Esophagus squamous epithelium (tissue), 5 donors: ENCODE measurements at regions not wholly inside any gene's neighbourhood (a gene's known extent, or its start where the extent isn't known, plus 50 kb on each side); places are given as distances from the start of the nearest gene placed in this dataset.

Experiments
- DNase-seq: peaks from one replicate; lab custom pipeline; 2025; lab: John Stamatoyannopoulos, UW
- H3K27ac ChIP-seq, 4 donors: fragments of 200-600 bp; sonication (generic); one replicate each; pipeline ENCODE4 v1.5.1; 2016 to 2019; ENCODE audit warnings: mild to moderate bottlenecking in 1 of 4
- H3K27me3 ChIP-seq, 4 donors: fragments of 200-600 bp; sonication (generic); 1 replicate in 3 of 4; 2 replicates in 1 of 4; pipeline versions ENCODE4 v1.5.1 to v1.6.0; 2017 to 2021; ENCODE audit warnings: antibody characterized with exemption in 1 of 4
- H3K36me3 ChIP-seq, 3 donors: fragments of 200-600 bp; sonication (generic); one replicate each; pipeline ENCODE4 v1.5.1; 2016 to 2019
- H3K4me1 ChIP-seq, 3 donors: fragments of 200-600 bp; sonication (generic); one replicate each; pipeline ENCODE4 v1.5.1; 2017 to 2019
- H3K4me3 ChIP-seq, 4 donors: fragments of 200-600 bp; sonication (generic); 1 replicate in 3 of 4; 2 replicates in 1 of 4; pipeline ENCODE4 v1.5.1; 2016 to 2019; ENCODE audit warnings: mild to moderate bottlenecking in 2 of 4, moderate library complexity in 1 of 4
- H3K9me3 ChIP-seq, 3 donors: fragments of 200-600 bp; sonication (generic); one replicate each; pipeline ENCODE4 v1.5.1; 2016 to 2019
- POLR2A ChIP-seq, 4 donors: fragments of 450-650 bp; IDR thresholded peaks; one replicate each; pipeline ENCODE4 v1.6.1; 2017; ENCODE audit warnings: antibody characterized with exemption in 4 of 4, mild to moderate bottlenecking in 4 of 4, moderate library complexity in 3 of 4
- WGBS, 2 donors: methylation state at CpG; one replicate each; pipeline ENCODE4 v1.1.5; 2018; 5-methylcytosine and 5-hydroxymethylcytosine counted together
- intact Hi-C: fragments of 100-400 bp; cut with DNase I; formaldehyde crosslinking; loops from one replicate; pipeline ENCODE4 v1.15.0; 2022
- TF ChIP-seq, protein P1 (sequence below), 6 experiments: fragments of 450-650 bp in 4 of 6; fragments of 200-600 bp in 2 of 6; sonication (generic) in 2 of 6; IDR thresholded peaks; one replicate each; pipeline ENCODE4 v1.5.1; 2016 to 2019; ENCODE audit warnings: antibody characterized with exemption in 6 of 6, mild to moderate bottlenecking in 4 of 6, moderate library complexity in 4 of 6
- donor health status: DM: yes; HTN: yes; CAD: no.

DNA sequence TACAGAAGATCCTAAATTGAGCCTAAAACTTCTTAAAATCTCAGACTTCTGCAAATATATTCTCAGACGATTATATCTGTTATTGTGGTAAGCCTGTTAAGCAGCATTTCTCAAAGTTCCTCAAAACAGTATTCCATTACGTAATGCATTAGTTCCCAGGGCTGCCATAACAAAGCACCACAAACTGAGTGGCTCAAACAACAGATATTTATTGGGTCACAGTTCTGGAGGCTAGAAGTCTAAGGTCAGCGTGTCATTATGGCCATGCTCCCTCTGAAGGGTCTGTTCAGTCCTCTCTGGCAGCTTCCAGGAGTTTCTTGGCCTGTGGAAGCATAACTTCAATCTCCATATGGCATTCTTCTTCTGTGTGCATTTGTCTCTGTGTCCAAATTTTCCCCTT is 103.5 kb upstream of the ST6GALNAC5 start:
- TF ChIP-seq, protein P1, sequence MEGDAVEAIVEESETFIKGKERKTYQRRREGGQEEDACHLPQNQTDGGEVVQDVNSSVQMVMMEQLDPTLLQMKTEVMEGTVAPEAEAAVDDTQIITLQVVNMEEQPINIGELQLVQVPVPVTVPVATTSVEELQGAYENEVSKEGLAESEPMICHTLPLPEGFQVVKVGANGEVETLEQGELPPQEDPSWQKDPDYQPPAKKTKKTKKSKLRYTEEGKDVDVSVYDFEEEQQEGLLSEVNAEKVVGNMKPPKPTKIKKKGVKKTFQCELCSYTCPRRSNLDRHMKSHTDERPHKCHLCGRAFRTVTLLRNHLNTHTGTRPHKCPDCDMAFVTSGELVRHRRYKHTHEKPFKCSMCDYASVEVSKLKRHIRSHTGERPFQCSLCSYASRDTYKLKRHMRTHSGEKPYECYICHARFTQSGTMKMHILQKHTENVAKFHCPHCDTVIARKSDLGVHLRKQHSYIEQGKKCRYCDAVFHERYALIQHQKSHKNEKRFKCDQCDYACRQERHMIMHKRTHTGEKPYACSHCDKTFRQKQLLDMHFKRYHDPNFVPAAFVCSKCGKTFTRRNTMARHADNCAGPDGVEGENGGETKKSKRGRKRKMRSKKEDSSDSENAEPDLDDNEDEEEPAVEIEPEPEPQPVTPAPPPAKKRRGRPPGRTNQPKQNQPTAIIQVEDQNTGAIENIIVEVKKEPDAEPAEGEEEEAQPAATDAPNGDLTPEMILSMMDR (IDR thresholded peaks at IDR 0.05), result no peak
- Histone ChIP-seq H3K4me1 (no peaks in the 10 kb centered on the region), H3K9me3 (no peaks in the 10 kb centered on the region), H3K4me3 (no peak overlapping the region), H3K36me3 (no peaks in the 10 kb centered on the region), H3K27me3 (no peaks in the 10 kb centered on the region), H3K27ac (no peak overlapping the region)
- intact Hi-C loops, result no loop called here
- WGBS, 2 donors, result 42 to 52% methylated on average over 3 of the region's 3 CpGs
- DNase-seq, result no peak

DNA sequence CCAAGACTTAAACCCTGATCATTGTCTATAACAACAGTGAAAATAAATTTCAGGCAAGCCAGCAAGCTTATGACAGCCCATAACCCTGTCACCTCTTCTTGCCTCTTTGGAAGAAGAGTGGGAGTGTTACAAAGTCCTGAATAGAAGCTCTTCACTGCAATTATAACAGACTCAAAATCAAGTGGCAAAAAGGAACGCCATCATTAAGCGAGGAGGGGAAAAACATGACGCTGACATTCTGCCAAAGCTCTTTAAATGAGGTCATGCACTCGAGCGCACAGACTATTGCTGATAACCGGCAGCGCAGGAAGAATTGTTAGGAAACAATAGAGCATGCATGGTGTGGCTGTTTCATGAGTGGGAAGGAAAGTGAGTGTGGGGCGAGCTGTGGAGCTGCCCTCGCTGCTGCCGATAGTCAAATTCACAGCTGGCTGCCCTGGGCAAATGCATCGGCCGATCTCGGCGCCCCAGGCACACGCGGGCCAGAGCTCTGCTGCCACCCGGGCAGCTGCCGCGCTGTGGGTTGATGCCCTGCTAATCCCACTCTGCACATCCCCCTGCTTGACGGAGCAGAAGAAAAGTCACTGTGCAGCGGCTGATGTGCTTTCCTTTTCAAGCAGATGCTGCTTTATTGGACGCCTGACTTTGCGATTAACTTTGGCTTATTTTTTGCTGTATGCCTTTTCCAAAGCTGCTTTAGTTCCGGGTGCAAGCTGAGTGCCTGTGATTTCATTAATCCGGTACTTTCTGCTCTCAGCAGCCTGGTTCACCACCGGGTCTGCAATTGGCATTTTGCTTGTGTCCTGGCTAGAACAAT is 102.4 kb upstream of the ST6GALNAC5 start:
- intact Hi-C loops, result no loop called here
- no peak for DNase-seq
- 60 to 69% methylated on average over 25 to 26 of the region's 26 CpGs for WGBS, 2 donors
- peak overlapping the region in 1 of 4 donors; percentile 41 for H3K4me3 ChIP-seq
- H3K9me3 ChIP-seq, result no peaks in the 10 kb centered on the region
- no peaks in the 10 kb centered on the region for H3K27me3 ChIP-seq
- no peak overlapping the region for H3K27ac ChIP-seq
- TF ChIP-seq POLR2A (IDR thresholded peaks at IDR 0.05), result no peak
- TF ChIP-seq, protein P1 (IDR thresholded peaks at IDR 0.05), result no peak
- H3K4me1 ChIP-seq, result no peaks in the 10 kb centered on the region
- no peaks in the 10 kb centered on the region for H3K36me3 ChIP-seq

DNA sequence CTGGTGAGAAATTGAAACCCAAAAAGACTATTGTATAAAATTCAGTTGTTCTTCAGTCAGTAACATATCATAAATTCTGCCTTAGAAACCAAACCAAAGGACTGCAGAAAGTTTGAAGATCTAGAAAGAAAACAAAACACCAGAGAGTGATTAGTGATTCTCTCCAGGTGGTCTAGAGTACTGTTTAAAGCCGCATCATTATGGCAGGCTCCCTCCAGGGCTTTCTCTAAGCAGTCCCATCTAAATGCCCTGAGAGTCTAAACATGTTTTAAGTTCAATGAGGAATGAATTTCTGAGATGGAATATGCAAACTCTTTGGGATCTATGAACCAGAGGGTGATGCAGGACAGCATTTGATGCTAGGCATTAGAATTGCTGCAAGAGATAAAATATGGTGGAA is 100.9 kb upstream of the ST6GALNAC5 start:
- no peak for DNase-seq
- Histone ChIP-seq H3K4me1 (no peaks in the 10 kb centered on the region), H3K27me3 (no peaks in the 10 kb centered on the region), H3K36me3 (no peaks in the 10 kb centered on the region), H3K27ac (no peak overlapping the region), H3K9me3 (no peaks in the 10 kb centered on the region), H3K4me3 (no peak overlapping the region)
- intact Hi-C loops, result no loop called here
- TF ChIP-seq, protein P1 (IDR thresholded peaks at IDR 0.05), result no peak
- TF ChIP-seq POLR2A (IDR thresholded peaks at IDR 0.05), result no peak
- WGBS, 2 donors, result 63 to 73% methylated on average over 1 of the region's 1 CpG

DNA sequence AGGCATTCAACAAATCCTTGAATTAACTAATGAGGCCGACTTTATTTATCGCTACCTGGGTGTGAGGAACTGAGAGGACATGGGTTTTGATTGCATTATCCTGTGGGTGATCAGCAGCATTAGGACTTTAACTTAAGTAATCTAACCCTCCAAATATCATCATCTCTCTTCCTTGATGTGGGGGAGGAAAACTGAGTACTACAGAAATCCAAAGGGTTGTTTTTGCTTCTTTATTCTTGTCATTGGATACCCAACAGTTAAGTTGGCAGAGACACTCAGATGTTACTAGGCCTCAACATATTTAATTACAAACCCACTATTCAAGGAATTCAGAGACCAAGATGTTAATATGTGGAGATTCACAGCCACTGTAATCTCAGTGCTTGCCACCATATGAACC is 97.4 kb upstream of the ST6GALNAC5 start:
- no peaks in the 10 kb centered on the region for H3K9me3 ChIP-seq
- no peaks in the 10 kb centered on the region for H3K27me3 ChIP-seq
- intact Hi-C loops, result no loop called here
- H3K4me1 ChIP-seq, result no peaks in the 10 kb centered on the region
- no peak overlapping the region for H3K4me3 ChIP-seq
- TF ChIP-seq POLR2A (IDR thresholded peaks at IDR 0.05), result no peak
- TF ChIP-seq, protein P1 (IDR thresholded peaks at IDR 0.05), result no peak
- H3K36me3 ChIP-seq, result no peaks in the 10 kb centered on the region
- no peak overlapping the region for H3K27ac ChIP-seq
- 90 to 97% methylated on average over 2 of the region's 2 CpGs for WGBS, 2 donors
- DNase-seq, result no peak

DNA sequence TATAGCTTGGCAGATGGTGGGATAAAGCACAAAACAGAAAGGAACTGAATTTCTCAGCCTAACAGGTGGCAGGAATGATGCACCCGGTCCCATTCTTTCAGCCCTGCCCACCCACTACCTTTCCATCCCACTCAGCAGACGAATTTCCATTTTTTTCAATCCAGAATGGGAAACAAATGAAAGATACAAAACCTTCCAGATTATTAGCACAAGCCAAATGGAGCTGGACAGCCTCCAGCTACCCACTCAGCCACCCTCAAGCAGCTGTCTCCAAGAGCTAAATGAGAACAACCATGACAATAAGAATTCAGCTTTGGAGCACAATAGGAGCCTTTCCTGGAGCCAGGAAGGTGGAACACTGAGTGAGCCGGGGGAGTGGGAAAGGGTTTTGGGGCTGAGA is 96.3 kb upstream of the ST6GALNAC5 start:
- Histone ChIP-seq H3K27ac (no peak overlapping the region), H3K27me3 (no peaks in the 10 kb centered on the region), H3K4me3 (no peak overlapping the region), H3K36me3 (no peaks in the 10 kb centered on the region), H3K4me1 (no peaks in the 10 kb centered on the region), H3K9me3 (no peaks in the 10 kb centered on the region)
- intact Hi-C loops, result no loop called here
- no peak for DNase-seq
- WGBS, 2 donors, result 30 to 33% methylated on average over 3 of the region's 3 CpGs
- no peak for TF ChIP-seq POLR2A (IDR thresholded peaks at IDR 0.05)
- TF ChIP-seq, protein P1 (IDR thresholded peaks at IDR 0.05), result no peak
